ENCODE measurements at regions not wholly inside any gene's neighbourhood (a gene's known extent, or its start where the extent isn't known, plus 50 kb on each side); places are given as distances from the start of the nearest gene placed in this dataset.

DNA sequence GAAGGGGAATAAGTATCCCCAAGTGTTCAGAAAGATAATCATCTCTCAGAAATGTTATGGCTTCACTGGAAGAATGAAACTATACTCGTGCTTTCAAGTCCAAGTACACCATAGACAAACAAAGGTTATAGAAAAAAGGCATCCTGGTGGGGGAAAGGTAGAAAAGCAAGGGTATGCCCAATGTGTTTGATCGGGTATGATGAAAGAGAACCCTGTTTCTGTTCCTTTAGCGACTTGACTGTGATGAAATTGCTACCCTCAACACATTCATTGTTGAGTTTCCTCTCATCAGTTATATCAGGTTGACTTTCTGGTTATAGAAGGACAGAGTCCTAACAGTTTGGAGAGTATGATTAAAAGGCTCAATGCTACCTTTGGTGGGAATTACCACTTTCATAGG is 464.3 kb downstream of the GRXCR1 start:
- TF ChIP-seq CTCF (conservative IDR thresholded peaks at IDR 0.05 in 1 of 2, IDR thresholded peaks at IDR 0.05 in 1 of 2; ENCODE audit: low read depth in 1 of 2, low read length in 2 of 2) (no peak), EZH2 (IDR thresholded peaks at IDR 0.05; ENCODE audit: low read length, missing control alignments) (no peak)
